ENCODE measurements at regions not wholly inside any gene's neighbourhood (a gene's known extent, or its start where the extent isn't known, plus 50 kb on each side); places are given as distances from the start of the nearest gene placed in this dataset.

GRCh38 chr7:33661430-33662160, 243.7 kb upstream of the BMPER start:
- no peak for DNase-seq (ENCODE audit: low spot score)

- no peak for DNase-seq (ENCODE audit: low spot score)
Observed at GRCh38 chr7:33666531-33666930, 238.8 kb upstream of the BMPER start.

GRCh38 chr7:33667196-33667595, 238.1 kb upstream of the BMPER start:
- no peak for DNase-seq (ENCODE audit: low spot score)

- DNase-seq (ENCODE audit: low spot score), result no peak
Observed at GRCh38 chr7:33669251-33669670, 236.1 kb upstream of the BMPER start.

GRCh38 chr7:33671531-33672262, 233.6 kb upstream of the BMPER start:
- DNase-seq (ENCODE audit: low spot score), result no peak

- DNase-seq (ENCODE audit: low spot score), result no peak
Observed at GRCh38 chr7:33673029-33673700, 232.2 kb upstream of the BMPER start.

GRCh38 chr7:33674804-33675411, 230.4 kb upstream of the BMPER start:
- DNase-seq (ENCODE audit: low spot score), result no peak

- no peak for DNase-seq (ENCODE audit: low spot score)
Observed at GRCh38 chr7:33677556-33677955, 227.8 kb upstream of the BMPER start.

- no peak for DNase-seq (ENCODE audit: low spot score)
Observed at GRCh38 chr7:33678569-33679335, 226.6 kb upstream of the BMPER start.

GRCh38 chr7:33680682-33681081, 224.7 kb upstream of the BMPER start:
- DNase-seq (ENCODE audit: low spot score), result no peak

- no peak for DNase-seq (ENCODE audit: low spot score)
Observed at GRCh38 chr7:33685503-33685902, 219.8 kb upstream of the BMPER start.

GRCh38 chr7:33685981-33686683, 219.2 kb upstream of the BMPER start:
- no peak for DNase-seq (ENCODE audit: low spot score)

- DNase-seq (ENCODE audit: low spot score), result no peak
Observed at GRCh38 chr7:33687625-33688024, 217.7 kb upstream of the BMPER start.

- no peak for DNase-seq (ENCODE audit: low spot score)
Observed at GRCh38 chr7:33691180-33691579, 214.2 kb upstream of the BMPER start.

GRCh38 chr7:33692956-33693355, 212.4 kb upstream of the BMPER start:
- DNase-seq (ENCODE audit: low spot score), result no peak

GRCh38 chr7:33694006-33694405, 211.3 kb upstream of the BMPER start:
- DNase-seq (ENCODE audit: low spot score), result no peak

- no peak for DNase-seq (ENCODE audit: low spot score)
Observed at GRCh38 chr7:33697616-33698015, 207.7 kb upstream of the BMPER start.

- no peak for DNase-seq (ENCODE audit: low spot score)
Observed at GRCh38 chr7:33698041-33698440, 207.3 kb upstream of the BMPER start.

GRCh38 chr7:33698692-33699128, 206.6 kb upstream of the BMPER start:
- DNase-seq (ENCODE audit: low spot score), result no peak

- no peak for DNase-seq (ENCODE audit: low spot score)
Observed at GRCh38 chr7:33700001-33700899, 205.1 kb upstream of the BMPER start.
